H9 (cell line): ENCODE measurements at regions not wholly inside any gene's neighbourhood (a gene's known extent, or its start where the extent isn't known, plus 50 kb on each side); places are given as distances from the start of the nearest gene placed in this dataset.
A peak's percentile ranks its signal among the peaks of the same experiment; 100 is the strongest.

Source experiments
- DNase-seq: peaks from one replicate; pipeline ENCODE4 v3.0.0-alpha.2; 2017
- H2AFZ ChIP-seq: one replicate; pipeline ENCODE4 v1.6.1; 2013; ENCODE audit warnings: mild to moderate bottlenecking, low read length, control low read depth, moderate library complexity
- H2AK5ac ChIP-seq: 2 replicates; pipeline ENCODE4 v1.6.1; 2013; ENCODE audit warnings: low read length, control low read depth, mixed read lengths; ENCODE audit not compliant: insufficient read length
- H2BK120ac ChIP-seq: one replicate; pipeline ENCODE4 v1.6.1; 2013; ENCODE audit warnings: low read depth, mild to moderate bottlenecking, low read length, control low read depth, inconsistent platforms; ENCODE audit not compliant: poor library complexity, severe bottlenecking
- H2BK12ac ChIP-seq: 2 replicates; pipeline ENCODE4 v1.6.1; 2013; ENCODE audit warnings: low read length, control low read depth, mixed read lengths, low read depth; ENCODE audit not compliant: insufficient read length
- H2BK15ac ChIP-seq: 2 replicates; pipeline ENCODE4 v1.6.1; 2013; ENCODE audit warnings: low read depth, low read length, control low read depth
- H2BK20ac ChIP-seq: one replicate; pipeline ENCODE4 v1.6.1; 2013; ENCODE audit warnings: low read depth, mild to moderate bottlenecking, low read length, control low read depth, inconsistent platforms; ENCODE audit not compliant: poor library complexity, severe bottlenecking
- H2BK5ac ChIP-seq: 2 replicates; pipeline ENCODE4 v1.6.1; 2013; ENCODE audit warnings: low read length, control low read depth, mixed read lengths; ENCODE audit not compliant: insufficient read length
- H3K14ac ChIP-seq: 2 replicates; pipeline ENCODE4 v1.6.1; 2013; ENCODE audit warnings: low read length, control low read depth; ENCODE audit not compliant: insufficient read depth
- H3K18ac ChIP-seq: 2 replicates; pipeline ENCODE4 v1.6.1; 2013; ENCODE audit warnings: low read depth, mild to moderate bottlenecking, mixed read lengths, low read length, control low read depth; ENCODE audit not compliant: insufficient read length
- H3K23ac ChIP-seq: 2 replicates; pipeline ENCODE4 v1.6.1; 2013; ENCODE audit warnings: low read length, control low read depth, mixed read lengths, low read depth; ENCODE audit not compliant: insufficient read length
- H3K23me2 ChIP-seq: 2 replicates; pipeline ENCODE4 v1.6.1; 2013; ENCODE audit warnings: low read depth, mild to moderate bottlenecking, mixed read lengths, low read length, control low read depth; ENCODE audit not compliant: insufficient read length, poor library complexity, severe bottlenecking
- H3K27ac ChIP-seq: 2 replicates; pipeline ENCODE4 v1.5.1; 2013; ENCODE audit warnings: low read length, control low read depth, mixed read lengths, low read depth; ENCODE audit not compliant: insufficient read length
- H3K27me3 ChIP-seq: 2 replicates; pipeline ENCODE4 v1.6.1; 2013; ENCODE audit warnings: low read length, control low read depth, inconsistent platforms; ENCODE audit not compliant: insufficient read depth
- H3K4ac ChIP-seq: 2 replicates; pipeline ENCODE4 v1.6.1; 2013; ENCODE audit warnings: low read depth, mild to moderate bottlenecking, control low read depth, inconsistent platforms, low read length, moderate library complexity
- H3K4me1 ChIP-seq: 2 replicates; pipeline ENCODE4 v1.6.1; 2013; ENCODE audit warnings: low read length, control low read depth, inconsistent platforms; ENCODE audit not compliant: insufficient read depth
- H3K4me2 ChIP-seq: 2 replicates; pipeline ENCODE4 v1.6.1; 2013; ENCODE audit warnings: low read length, control low read depth, mixed read lengths; ENCODE audit not compliant: insufficient read length, insufficient read depth
- H3K56ac ChIP-seq: 2 replicates; pipeline ENCODE4 v1.6.1; 2013; ENCODE audit warnings: low read depth, mild to moderate bottlenecking, mixed read lengths, low read length, control low read depth; ENCODE audit not compliant: insufficient read length
- H3K79me1 ChIP-seq: 2 replicates; pipeline ENCODE4 v1.6.1; 2013; ENCODE audit warnings: low read depth, mild to moderate bottlenecking, moderate library complexity, low read length, control low read depth, inconsistent platforms; ENCODE audit not compliant: insufficient read depth, poor library complexity, severe bottlenecking
- H3K79me2 ChIP-seq: 2 replicates; pipeline ENCODE4 v1.6.1; 2013; ENCODE audit warnings: low read length, control low read depth, inconsistent platforms; ENCODE audit not compliant: insufficient read depth
- H3K9ac ChIP-seq: 2 replicates; pipeline ENCODE4 v1.6.1; 2013; ENCODE audit warnings: low read length, control low read depth, mixed read lengths; ENCODE audit not compliant: insufficient read length; ENCODE audit errors: extremely low read depth
- H3K9me3 ChIP-seq: one replicate; pipeline ENCODE4 v1.6.1; 2013; ENCODE audit warnings: low read depth, low read length, inconsistent platforms; ENCODE audit not compliant: control insufficient read depth
- H3T11ph ChIP-seq: one replicate; pipeline ENCODE4 v1.6.1; 2013; ENCODE audit warnings: mild to moderate bottlenecking, low read length, control low read depth, inconsistent platforms
- H4K20me1 ChIP-seq: one replicate; pipeline ENCODE4 v1.6.1; 2013; ENCODE audit not compliant: control insufficient read depth, insufficient read length, insufficient read depth
- H4K5ac ChIP-seq: 2 replicates; pipeline ENCODE4 v1.6.1; 2013; ENCODE audit warnings: low read depth, mild to moderate bottlenecking, mixed read lengths, low read length, control low read depth; ENCODE audit not compliant: insufficient read length
- H4K8ac ChIP-seq: replicated peaks from 2 replicates; pipeline ENCODE4 v1.6.1; 2013; ENCODE audit warnings: low read length, control low read depth, mixed read lengths, low read depth; ENCODE audit not compliant: insufficient read length
- H4K91ac ChIP-seq: 2 replicates; pipeline ENCODE4 v1.6.1; 2013; ENCODE audit warnings: low read depth, mild to moderate bottlenecking, moderate library complexity, mixed read lengths, low read length, control low read depth; ENCODE audit not compliant: insufficient read length
- H3K27ac Mint-ChIP-seq, 3 experiments: 2 replicates in 2 of 3; 3 replicates in 1 of 3; pipeline ENCODE4 v1.8.0; 2020 to 2021; ENCODE audit warnings: mixed read lengths in 3 of 3, mild to moderate bottlenecking in 1 of 3, moderate library complexity in 1 of 3
- H3K27me3 Mint-ChIP-seq: 2 replicates; pipeline ENCODE4 v1.8.0; 2021; ENCODE audit warnings: low read depth, mild to moderate bottlenecking, moderate library complexity, mixed read lengths
- H3K36me3 Mint-ChIP-seq, 3 experiments: 2 replicates in 2 of 3; 3 replicates in 1 of 3; pipeline ENCODE4 v1.8.0; 2020 to 2021; ENCODE audit warnings: low read depth in 3 of 3, mixed read lengths in 3 of 3; ENCODE audit not compliant: insufficient read depth in 1 of 3
- H3K4me1 Mint-ChIP-seq, 2 experiments: 2 replicates each; pipeline ENCODE4 v1.8.0; 2020; ENCODE audit warnings: mixed read lengths in 2 of 2
- H3K4me3 Mint-ChIP-seq, 2 experiments: 2 replicates in 1 of 2; 3 replicates in 1 of 2; pipeline ENCODE4 v1.8.0; 2020 to 2021; ENCODE audit warnings: mild to moderate bottlenecking in 2 of 2, mixed read lengths in 2 of 2, moderate library complexity in 1 of 2
- H3K9me3 Mint-ChIP-seq, 2 experiments: 2 replicates in 1 of 2; 3 replicates in 1 of 2; pipeline ENCODE4 v1.8.0; 2020; ENCODE audit warnings: mild to moderate bottlenecking in 2 of 2, mixed read lengths in 2 of 2, moderate library complexity in 1 of 2
- CTCF ChIP-seq: fragments of 200-600 bp; sonication (generic); conservative IDR thresholded peaks from 3 replicates; pipeline ENCODE4 v1.8.0; 2021; ENCODE audit warnings: antibody characterized with exemption, mild to moderate bottlenecking
- WGBS: extraction: QIAGEN DNeasy Blood & Tissue Kit; methylation state at CpG from one replicate; pipeline ENCODE4 v1.1.7; 2013; ENCODE audit warnings: missing lambda C conversion rate, low lambda C conversion rate, mixed read lengths; ENCODE audit not compliant: insufficient read length; ENCODE audit errors: extremely low coverage; 5-methylcytosine and 5-hydroxymethylcytosine counted together

GRCh38 chr2:74747411-74748080, 86.4 kb upstream of the HK2 start:
- Histone ChIP-seq H3K23ac (no peak overlapping the region), H3K4me2 (no peak overlapping the region), H2BK20ac (no peak overlapping the region), H4K20me1 (no peaks in the 10 kb centered on the region), H2BK5ac (no peak overlapping the region), H4K91ac (no peak overlapping the region), H2AK5ac (no peak overlapping the region), H3K56ac (no peak overlapping the region), H4K8ac (no peak overlapping the region), H3K14ac (peak overlapping the region; percentile 31; the same call in 1 of the 2 replicates), H2AFZ (no peak overlapping the region), H2BK120ac (no peak overlapping the region), H3K27me3 (no peaks in the 10 kb centered on the region), H3K23me2 (no peaks in the 10 kb centered on the region), H2BK15ac (no peak overlapping the region), H2BK12ac (no peak overlapping the region), H3T11ph (no peak overlapping the region), H3K18ac (no peak overlapping the region), H3K79me2 (no peaks in the 10 kb centered on the region), H3K9me3 (no peaks in the 10 kb centered on the region), H3K79me1 (no peaks in the 10 kb centered on the region), H3K9ac (no peak overlapping the region), H3K4me1 (no peaks in the 10 kb centered on the region), H3K27ac (no peak overlapping the region), H4K5ac (no peak overlapping the region), H3K4ac (no peak overlapping the region)
- Mint-ChIP-seq H3K36me3 (no peaks in the 10 kb centered on the region; a peak in 1 of 7 replicates), H3K9me3 (no peaks in the 10 kb centered on the region), H3K27ac (no peak overlapping the region; a peak in 1 of 7 replicates), H3K4me3 (no peak overlapping the region), H3K27me3 (peaks cover 3% of the 10 kb centered on the region; the same call in 1 of the 2 replicates), H3K4me1 (peaks cover 4 to 5% of the 10 kb centered on the region in 2 experiments; a peak in 3 of 4 replicates)
- no CpG with 5 or more reads among the region's 7 CpGs for WGBS
- DNase-seq, result no peak
- no peak for TF ChIP-seq CTCF
